NAMALWA (cell line): ENCODE measurements at regions not wholly inside any gene's neighbourhood (a gene's known extent, or its start where the extent isn't known, plus 50 kb on each side); places are given as distances from the start of the nearest gene placed in this dataset.

ENCODE experiments used
- DNase-seq: peaks from one replicate; pipeline ENCODE4 v3.0.0-alpha.2; 2015; ENCODE audit warnings: low spot score

DNA sequence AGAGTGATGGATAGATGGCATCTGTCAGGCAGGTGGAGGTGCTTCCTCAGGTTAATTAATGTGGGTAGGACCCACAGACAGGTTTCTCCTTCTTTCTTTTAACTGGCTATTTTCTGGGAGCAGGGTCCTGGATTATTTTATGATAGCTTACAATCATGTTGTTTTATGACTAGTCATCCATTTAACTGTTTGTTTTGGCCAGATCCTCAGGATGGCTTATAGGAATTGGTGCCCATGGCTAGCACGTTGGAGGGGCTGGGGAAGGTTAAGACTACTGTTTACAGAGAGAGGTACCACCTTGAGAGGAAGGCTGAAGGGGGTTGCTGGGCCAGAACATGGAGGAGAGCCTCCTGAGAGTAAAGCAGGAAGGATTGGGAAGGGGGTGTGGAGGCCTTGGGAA is 78.0 kb upstream of the MGAT5 start:
- DNase-seq: no peak

DNA sequence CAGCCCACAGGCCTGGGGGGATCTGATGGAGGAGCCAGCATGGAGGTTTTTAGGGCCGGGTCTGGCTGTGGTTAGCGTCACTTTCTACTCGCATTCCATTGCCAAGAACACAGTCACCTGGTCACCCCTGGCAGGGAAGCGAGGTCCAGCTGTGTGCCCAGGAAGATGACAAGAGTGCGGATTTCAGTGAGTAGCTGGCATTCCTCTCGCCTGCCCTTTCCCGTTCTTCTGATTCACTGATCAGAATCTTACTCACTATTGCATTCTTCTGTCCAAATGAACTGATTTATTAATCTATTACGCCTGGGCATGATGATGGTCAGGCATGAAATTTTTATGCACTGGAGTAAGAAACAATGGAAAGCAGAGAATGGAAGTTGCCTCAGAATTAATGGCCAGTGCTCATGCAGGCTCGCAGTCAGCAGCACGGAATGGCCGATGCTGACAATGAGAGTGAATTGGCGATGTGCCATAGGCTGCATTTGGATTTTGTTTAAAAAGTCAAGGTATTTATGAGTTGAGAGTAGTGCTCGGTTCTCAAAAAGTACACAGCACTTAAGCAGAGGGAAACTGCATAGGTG is 76.4 kb upstream of the MGAT5 start:
- no peak for DNase-seq

DNA sequence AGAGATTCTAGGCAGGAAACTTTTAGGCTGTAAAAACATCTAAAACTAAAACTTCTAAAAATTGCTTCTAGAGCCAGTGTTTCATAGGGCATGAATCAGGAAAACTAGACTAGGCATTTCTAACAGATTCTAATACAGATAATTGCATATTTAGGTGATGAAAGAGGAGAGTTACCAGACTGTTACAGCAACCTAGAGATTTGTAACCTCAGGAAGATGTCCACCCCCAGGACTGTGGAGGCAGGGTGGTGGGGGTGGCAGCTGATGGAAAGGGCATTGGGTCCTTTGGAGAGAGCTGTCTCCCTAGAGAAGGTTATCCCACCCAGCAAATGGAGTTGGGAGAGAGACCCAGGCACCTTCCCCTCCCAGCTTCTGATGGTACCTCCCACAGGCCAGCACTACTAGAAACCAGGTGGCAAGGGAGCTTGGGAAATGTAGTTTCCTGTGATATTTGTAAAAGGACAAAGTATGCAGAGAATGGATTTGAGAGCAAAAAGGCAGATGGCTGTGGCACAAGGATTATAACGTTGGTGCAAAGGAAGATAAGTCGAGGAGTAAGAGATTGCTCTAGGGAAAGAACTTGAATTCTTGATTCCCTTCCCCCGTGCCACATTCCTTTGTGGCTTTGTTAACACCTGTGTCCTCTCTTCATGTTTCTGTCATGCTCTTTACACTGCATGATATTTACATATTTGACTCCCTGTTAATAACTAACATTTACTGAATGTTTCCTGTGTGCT is 75.6 kb upstream of the MGAT5 start:
- DNase-seq: no peak

DNA sequence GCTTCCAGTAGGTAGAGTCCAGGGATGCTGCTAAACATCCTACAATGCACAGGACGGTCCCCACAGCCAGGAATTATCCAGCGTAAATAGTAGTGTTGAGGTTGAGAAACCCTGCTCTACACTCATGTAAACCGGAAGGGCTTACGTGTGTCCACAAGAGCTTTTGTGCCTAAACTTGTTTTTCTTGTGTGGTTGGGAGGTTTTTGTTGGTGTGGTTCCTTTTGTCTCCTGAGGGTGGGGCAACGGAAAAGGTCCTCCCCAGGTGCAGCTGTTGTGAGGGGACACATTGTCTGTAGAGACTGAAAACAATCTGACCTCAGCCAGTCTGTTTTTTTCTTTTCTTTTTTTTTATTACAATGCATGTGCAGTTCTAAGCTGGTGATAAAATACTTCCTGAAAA is 72.7 kb upstream of the MGAT5 start:
- peak; percentile 25 for DNase-seq

DNA sequence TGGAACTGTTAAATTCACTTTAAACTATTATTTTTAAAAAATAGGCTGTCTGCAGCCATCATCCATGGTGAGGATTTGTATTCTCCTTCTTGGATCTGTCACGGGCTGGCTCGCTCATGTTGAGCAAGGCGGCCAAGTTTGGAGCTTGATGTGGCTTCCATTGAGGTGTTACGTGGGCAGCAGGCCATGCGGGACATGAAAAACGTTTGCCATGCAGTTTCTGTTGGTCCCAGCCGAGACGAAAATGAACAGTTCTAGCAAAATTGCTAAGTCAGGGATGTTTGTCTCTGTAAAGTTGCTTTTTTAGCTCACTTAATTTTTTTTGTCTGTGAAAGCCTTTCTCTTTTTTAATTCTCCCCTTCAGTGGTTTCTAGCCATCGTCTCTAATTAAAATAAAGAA is 70.2 kb upstream of the MGAT5 start:
- DNase-seq: no peak

DNA sequence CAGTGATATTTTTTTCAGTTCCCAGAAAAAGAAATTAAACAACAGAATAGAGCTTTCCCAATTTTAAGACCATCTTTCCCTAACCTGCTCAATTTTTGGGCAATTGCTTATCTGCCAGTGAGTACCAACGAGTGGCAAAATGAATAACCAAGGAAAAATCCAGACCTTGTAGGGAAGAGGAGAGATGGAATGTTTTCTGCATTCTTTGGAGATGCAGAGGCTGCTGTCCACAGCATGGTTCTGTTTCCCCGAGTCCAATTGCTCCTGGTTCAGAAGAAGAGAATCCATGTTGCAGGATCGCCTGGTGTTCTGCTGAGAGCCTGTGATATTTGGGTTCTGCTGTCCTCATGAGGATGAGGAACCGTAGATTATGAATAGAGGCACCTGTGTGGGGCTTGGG is 68.2 kb upstream of the MGAT5 start:
- DNase-seq: no peak

DNA sequence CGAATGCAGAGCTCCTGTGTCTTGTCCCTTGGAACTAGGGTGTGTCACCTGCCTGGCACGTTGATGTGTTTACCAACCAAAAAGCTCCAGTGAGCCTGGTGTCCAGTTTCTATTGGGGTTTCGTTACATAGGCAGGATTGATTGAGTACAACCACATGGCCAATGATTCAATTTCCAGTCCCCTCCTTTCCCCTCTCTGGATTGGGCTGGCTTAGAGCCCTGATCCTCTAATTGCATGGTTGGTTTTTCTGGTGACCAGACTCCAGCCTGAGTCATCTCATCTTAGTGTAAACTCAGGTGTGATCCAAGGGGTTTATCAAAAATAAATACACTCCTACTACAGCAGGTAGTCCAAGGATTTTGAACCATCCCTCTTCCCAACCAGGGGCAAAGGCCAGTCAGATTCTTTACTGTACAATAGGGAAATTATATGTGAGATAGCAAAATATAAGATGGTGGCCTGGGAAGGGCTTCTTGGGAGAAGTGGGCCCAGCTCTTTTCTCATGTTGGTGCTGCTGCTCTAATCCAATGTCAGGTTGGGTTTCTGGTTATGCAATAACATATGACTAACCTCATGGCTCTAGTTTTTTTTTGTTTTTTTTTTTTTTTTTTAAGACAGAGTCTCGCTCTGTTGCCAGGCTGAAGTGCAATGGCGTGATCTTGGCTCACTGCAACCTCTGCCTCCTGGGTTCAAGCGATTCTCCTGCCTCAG is 64.7 kb upstream of the MGAT5 start:
- no peak for DNase-seq

DNA sequence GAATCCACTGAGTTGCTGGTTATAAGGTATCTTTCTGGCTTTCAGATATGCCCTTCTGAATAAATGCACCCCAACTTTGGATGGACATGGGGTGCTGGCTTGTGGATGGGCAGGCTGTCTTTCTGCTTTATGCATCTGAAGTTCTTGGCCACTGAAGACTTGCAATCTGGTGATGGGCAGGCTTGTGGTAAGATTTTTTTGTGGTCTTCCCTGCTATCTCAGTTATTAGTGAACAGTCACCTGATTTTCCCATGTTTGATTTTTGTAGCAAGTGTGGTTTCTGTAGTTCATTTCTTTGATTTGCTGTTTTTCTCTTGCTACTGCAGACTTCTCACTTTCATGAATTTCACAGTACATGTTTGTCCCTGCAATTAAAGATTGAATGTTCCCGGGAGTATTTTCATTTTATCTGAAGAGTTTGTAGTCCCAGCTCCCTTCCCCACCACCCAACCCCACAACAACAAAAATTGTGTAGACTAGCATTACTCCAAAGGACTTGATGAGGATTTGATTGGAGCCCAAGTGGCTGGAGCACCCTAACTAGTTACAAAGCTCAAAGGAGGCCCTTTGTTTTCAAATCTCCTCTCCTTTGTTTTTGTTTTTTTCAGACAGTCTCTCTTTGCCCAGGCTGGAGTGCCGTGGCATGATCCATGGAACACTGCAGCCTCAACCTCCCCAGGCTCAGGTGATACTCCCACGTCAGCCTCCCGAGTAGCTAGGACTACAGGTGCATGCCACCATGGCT is 63.6 kb upstream of the MGAT5 start:
- DNase-seq: no peak

DNA sequence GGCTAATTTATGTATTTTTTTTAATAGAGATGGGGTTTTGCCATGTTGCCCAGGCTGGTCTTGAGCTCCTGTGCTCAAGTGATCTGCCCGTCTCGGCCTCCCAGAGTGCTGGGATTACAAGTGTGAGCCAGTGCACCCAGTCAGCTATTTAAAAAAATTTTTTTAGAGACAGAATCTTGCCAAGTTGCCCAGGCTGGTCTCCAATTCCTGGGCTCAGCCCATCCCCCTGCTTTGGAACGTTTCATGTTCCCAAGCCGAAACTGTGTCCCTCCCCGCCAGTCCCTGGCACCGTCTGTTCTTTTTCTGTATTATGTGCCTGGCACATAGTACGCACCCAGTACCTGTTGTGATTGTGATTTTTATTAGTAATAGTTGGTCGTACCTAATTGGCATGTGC is 63.1 kb upstream of the MGAT5 start:
- no peak for DNase-seq

DNA sequence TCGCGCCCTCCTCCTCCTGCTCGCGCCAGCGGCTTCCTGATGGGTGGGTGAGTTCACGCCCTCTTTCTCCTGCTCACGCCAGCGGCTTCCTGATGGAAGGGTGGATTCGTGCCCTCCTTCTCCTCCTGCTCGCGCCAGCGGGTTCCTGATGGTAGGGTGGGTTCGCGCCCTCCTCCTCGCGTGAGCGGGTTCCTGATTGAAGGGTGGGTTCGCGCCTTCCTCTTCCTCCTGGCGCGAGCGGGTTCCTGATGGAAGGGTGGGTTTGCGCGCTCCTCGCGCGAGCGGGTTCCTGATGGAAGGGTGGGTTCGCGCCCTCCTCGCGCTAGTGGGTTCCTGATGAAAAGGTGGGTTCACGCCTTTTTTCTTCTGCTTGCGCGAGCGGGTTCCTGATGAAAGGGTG is 62.0 kb upstream of the MGAT5 start:
- no peak for DNase-seq

DNA sequence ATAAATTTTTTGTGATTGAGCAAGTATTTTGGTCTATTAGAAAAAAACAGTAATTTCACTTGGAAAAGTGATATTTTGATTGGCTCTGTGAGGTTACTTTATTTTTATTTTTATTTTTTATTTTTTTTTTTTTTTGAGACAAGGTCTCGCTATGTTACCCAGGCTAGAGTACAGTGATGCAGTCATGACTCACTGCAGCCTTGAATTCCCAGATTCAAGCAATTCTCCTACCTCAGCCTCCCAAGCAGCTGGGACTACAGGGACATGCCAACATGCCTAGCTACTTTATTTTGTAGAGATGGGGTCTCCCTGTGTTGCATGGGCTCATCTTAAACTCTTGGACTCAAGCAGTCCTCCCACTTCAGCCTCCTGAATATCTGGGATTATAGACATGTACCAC is 60.9 kb upstream of the MGAT5 start:
- DNase-seq: no peak

DNA sequence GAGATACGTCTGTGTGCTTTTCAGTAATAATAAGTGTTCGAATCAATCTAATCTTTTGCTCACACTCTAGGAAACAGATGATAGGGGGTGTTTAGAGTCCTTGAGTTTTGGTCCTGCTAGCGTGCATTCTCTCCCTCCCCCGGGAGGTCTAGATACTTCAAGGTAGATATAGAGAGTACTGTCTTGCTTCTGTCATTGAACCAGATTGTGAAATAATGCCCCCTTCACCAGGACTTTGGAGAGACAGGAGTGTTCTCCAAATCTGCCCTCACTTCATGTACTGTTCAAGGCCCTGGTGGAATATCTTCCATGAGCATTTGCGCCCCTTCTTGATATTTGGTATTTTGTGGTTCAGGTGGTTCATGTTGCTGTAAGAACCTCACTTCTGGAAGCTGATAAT is 59.4 kb upstream of the MGAT5 start:
- no peak for DNase-seq

DNA sequence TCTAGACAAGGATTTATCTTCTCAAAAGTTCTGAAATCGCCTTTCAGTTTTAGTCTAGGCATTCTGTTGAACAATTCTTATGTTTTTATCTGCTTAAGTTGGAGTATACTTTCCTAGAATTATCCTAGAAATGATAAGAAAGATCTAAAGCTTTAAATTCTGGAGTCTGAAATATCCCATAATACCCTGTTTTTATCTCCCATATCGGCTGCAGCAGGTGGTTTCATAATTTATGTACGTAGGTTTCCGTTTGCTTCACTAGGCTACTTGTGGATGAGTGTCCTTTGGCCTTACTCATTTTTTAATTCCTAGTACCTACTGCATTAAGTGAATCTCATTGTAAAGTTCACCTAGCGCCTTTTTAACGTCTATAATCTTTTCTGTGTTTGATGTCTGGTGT is 58.5 kb upstream of the MGAT5 start:
- no peak for DNase-seq

DNA sequence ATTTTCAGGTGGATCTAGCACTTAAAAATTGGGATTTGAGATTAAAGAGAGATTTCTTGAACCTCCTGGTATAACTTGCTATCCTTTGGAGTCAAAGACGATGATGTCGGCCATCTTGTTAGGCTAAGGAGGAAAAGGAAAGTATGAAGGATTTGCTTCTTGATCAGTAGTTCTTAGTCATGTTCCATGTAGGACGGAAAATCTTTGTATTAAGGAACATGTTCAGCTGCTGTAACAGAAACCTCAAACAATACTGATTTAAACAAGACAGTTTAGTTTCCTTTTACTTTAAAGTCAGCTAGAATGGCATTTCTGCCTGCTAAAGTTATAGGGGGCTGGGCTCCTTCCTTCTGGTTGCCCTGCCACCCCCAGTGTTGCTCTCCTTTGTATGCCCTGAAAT is 56.4 kb upstream of the MGAT5 start:
- no peak for DNase-seq

DNA sequence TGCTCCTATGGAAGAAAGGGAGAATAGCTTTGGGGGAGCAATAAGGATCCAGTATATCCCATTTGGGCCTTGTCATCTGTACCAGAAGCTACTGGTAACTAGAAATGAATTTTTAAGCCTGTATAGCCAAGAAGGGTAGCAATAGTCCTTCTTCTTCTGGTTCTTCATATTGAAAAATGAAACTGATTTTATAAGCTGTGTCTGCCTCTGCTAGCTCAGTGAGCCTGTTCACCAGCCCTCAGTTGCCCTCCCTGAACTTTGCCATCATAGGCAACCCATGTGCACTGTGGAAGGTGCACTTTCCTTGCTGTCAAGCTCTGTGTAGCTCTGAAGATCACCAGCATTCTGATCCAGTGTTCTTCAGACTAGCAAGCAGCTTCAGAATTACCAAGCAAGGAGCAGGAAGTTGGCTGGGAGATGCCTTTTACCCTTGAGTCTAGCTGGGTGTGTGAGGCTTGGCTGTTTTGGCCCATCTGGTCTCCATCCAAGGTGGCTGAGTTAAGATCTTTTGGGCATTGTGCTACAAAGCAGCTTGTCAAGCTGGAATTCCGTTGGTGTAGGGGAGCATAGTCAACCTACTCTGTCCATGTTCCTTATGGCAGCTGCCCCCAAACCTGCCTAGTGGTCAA is 55.8 kb upstream of the MGAT5 start:
- no peak for DNase-seq

DNA sequence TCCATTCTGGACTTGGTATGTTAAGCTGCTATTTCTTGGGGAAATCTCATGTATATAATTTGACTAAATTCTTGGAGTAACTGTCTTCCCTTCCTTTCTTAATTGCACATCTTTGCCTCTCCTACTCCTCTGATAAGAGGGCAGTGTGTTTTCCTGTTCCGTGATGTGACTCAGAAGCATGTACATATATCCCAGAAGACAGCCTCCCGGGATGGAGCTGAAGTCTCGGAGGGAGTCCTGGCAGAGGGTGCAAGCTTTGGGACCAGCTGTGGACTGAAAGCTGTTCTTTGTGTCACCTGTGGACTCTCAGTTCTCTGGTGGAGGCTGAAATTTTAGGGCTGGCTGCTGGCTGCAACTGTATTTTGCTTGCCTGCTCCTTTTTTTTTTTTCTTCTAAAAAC is 54.7 kb upstream of the MGAT5 start:
- no peak for DNase-seq

DNA sequence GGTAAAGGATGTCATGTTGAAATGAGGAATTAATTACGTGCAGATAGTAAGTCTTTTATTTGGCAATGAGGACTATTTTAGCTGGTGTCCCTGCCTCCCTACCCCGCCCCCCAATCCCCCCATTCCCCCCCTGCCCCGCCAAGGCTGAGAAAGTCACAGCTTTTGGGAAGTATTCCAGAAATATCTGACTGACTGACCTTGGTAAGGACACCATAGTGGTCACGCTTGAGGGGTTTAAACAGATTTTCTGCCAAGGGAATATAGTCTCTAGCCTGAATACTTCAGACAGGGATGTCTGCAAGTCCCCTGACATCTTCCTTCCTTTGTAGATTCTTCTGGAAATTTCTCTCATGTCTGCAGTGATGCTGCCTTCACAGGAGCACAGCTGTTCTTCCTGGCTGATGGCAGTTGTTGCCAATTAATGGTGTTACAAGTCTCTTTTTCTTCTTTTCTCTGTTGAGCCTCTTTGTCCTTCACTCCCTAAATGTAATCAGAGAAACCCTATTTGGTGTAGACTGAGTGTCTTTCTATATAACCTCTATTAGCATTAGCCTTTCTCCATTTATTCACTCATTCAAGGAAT is 53.7 kb upstream of the MGAT5 start:
- DNase-seq: no peak

DNA sequence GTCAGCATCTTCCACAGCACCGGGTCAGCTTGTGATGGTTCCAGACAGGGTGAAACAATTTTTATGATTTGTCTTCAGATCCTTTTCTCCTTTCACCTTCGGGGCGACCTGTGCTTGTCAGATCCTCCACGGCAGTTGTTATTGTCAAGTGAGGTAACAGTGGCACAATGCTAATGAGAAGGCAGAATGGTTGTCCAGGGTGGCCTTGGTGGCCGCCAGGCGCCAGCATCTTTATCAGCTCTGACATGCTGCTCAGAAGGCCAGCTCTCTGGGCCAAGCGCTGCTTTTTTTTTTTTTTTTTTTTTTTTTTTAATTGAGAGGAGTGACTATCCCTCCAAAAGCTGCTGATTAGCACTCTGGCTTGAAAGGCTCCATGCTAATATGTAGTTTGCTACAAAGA is 52.3 kb upstream of the MGAT5 start:
- no peak for DNase-seq

DNA sequence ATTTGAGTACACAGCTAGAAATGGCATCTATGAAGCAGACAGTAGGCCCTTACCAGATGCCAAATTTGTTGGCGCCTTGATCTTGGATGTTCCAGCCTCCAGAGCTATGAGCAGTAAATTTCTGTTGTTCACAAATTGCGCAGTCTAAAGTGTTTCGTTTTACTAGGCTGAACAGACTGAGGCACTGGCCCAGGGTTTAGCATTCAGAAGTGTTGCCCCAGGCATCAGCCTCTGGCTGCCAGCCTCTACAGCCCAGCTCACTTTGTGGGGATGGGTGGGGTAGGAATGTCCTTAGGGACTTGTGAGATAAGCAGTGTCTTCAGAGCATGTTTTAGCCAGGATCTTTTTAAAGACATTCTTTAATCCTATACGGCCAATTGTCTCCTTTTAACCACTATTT is 51.5 kb upstream of the MGAT5 start:
- no peak for DNase-seq

DNA sequence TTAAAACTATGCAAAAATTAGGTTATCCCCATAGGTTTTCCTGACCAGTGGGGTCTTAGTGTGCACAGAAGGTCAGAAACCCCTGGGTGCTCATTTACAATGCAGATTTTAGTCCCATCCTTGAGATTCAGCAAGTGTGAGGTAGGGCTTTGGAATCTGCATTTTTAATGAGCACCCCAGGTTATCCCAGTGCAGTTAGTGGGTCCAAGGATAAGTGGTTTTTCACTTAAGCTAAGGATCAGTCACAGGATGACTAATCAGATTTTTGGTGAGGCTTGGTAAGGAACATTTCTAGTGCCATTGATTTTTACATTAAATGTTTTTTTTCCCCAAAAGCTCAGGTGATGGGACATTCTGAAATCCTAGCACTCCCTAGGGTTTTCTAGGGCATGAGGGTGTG is 50.7 kb upstream of the MGAT5 start:
- no peak for DNase-seq
